ENCODE measurements at regions not wholly inside any gene's neighbourhood (a gene's known extent, or its start where the extent isn't known, plus 50 kb on each side); places are given as distances from the start of the nearest gene placed in this dataset.
"Not testable (repeated sequence)": the region's sequence is repeated elsewhere in the genome, so short reads cannot be mapped to it uniquely, and the experiment has no call there.

- no peaks in the 10 kb centered on the region for H3K9me3 ChIP-seq (ENCODE audit: low read depth)
Observed at GRCh38 chr2:41038408-41038807, 586.5 kb upstream of the SLC8A1 start.

GRCh38 chr2:41039750-41040149 is 587.9 kb upstream of the SLC8A1 start:
- not testable (repeated sequence) for H3K36me3 Mint-ChIP-seq; H3K36me3 ChIP-seq; H3K27me3 ChIP-seq; H3K9me3 ChIP-seq (ENCODE audit: low read depth); H2AFZ ChIP-seq (replicated peaks); H3K4me2 ChIP-seq; H3K4me1 Mint-ChIP-seq; H3K27me3 Mint-ChIP-seq (ENCODE audit: insufficient read depth, low read depth); H3K27ac ChIP-seq; H3K9me3 Mint-ChIP-seq; H3K4me3 Mint-ChIP-seq; H3K9ac ChIP-seq; H3K27ac Mint-ChIP-seq; H3K4me1 ChIP-seq; H3K4me3 ChIP-seq; H3K79me2 ChIP-seq (ENCODE audit: low read depth); H4K20me1 ChIP-seq (ENCODE audit: low read depth); H3F3A ChIP-seq (ENCODE audit: low read depth)
- DNase-seq (ENCODE audit: low spot score) = peak; percentile 2

More at GRCh38 chr2:41038408-41038807, 586.5 kb upstream of the SLC8A1 start:
- no peak overlapping the region for H3K27ac Mint-ChIP-seq
- Histone ChIP-seq H3K27me3 (no peaks in the 10 kb centered on the region), H4K20me1 (ENCODE audit: low read depth) (no peaks in the 10 kb centered on the region), H3K36me3 (no peaks in the 10 kb centered on the region), H3K79me2 (ENCODE audit: low read depth) (no peaks in the 10 kb centered on the region), H2AFZ (replicated peaks) (no peak overlapping the region), H3K9ac (no peak overlapping the region), H3K4me2 (no peak overlapping the region), H3F3A (ENCODE audit: low read depth) (no peaks in the 10 kb centered on the region), H3K27ac (no peak overlapping the region), H3K4me3 (no peak overlapping the region), H3K4me1 (no peaks in the 10 kb centered on the region)
- no peaks in the 10 kb centered on the region for H3K9me3 Mint-ChIP-seq
- H3K36me3 Mint-ChIP-seq = no peaks in the 10 kb centered on the region
- no peak overlapping the region for H3K4me3 Mint-ChIP-seq
- no peaks in the 10 kb centered on the region for H3K27me3 Mint-ChIP-seq (ENCODE audit: insufficient read depth, low read depth)
- DNase-seq (ENCODE audit: low spot score) = no peak
- no peaks in the 10 kb centered on the region for H3K4me1 Mint-ChIP-seq
- no peak for TF ChIP-seq EZH2 (IDR thresholded peaks at IDR 0.05)
- no peak for TF ChIP-seq EZH2phosphoT487 (IDR thresholded peaks at IDR 0.05)

GRCh38 chr2:41040782-41041520 is 589.1 kb upstream of the SLC8A1 start:
- Histone ChIP-seq H3K27ac (no peak overlapping the region), H3K36me3 (no peaks in the 10 kb centered on the region), H3K9me3 (ENCODE audit: low read depth) (no peaks in the 10 kb centered on the region), H3K4me3 (no peak overlapping the region), H3K79me2 (ENCODE audit: low read depth) (no peaks in the 10 kb centered on the region), H3F3A (ENCODE audit: low read depth) (no peaks in the 10 kb centered on the region), H3K4me2 (no peak overlapping the region), H3K4me1 (no peaks in the 10 kb centered on the region), H4K20me1 (ENCODE audit: low read depth) (no peaks in the 10 kb centered on the region), H3K9ac (no peak overlapping the region), H3K27me3 (no peaks in the 10 kb centered on the region), H2AFZ (replicated peaks) (no peak overlapping the region)
- no peak for DNase-seq (ENCODE audit: low spot score)
- Mint-ChIP-seq H3K9me3 (no peaks in the 10 kb centered on the region), H3K36me3 (no peaks in the 10 kb centered on the region), H3K4me1 (no peaks in the 10 kb centered on the region), H3K27ac (no peak overlapping the region), H3K27me3 (ENCODE audit: insufficient read depth, low read depth) (no peaks in the 10 kb centered on the region), H3K4me3 (no peak overlapping the region)
- no peak for TF ChIP-seq EZH2 (IDR thresholded peaks at IDR 0.05)
- no peak for TF ChIP-seq CTCF (IDR thresholded peaks at IDR 0.05)
- no peak for TF ChIP-seq EZH2phosphoT487 (IDR thresholded peaks at IDR 0.05)

GRCh38 chr2:41042343-41042742 is 590.5 kb upstream of the SLC8A1 start:
- Histone ChIP-seq H3K27me3 (no peaks in the 10 kb centered on the region), H3K79me2 (ENCODE audit: low read depth) (no peaks in the 10 kb centered on the region), H3K9me3 (ENCODE audit: low read depth) (no peaks in the 10 kb centered on the region), H3K4me3 (no peak overlapping the region), H3K4me2 (no peak overlapping the region), H3K4me1 (no peaks in the 10 kb centered on the region), H3K9ac (no peak overlapping the region), H4K20me1 (ENCODE audit: low read depth) (no peaks in the 10 kb centered on the region), H2AFZ (replicated peaks) (no peak overlapping the region), H3K27ac (no peak overlapping the region), H3F3A (ENCODE audit: low read depth) (no peaks in the 10 kb centered on the region), H3K36me3 (no peaks in the 10 kb centered on the region)
- no peaks in the 10 kb centered on the region for H3K36me3 Mint-ChIP-seq
- no peak for DNase-seq (ENCODE audit: low spot score)
- H3K27me3 Mint-ChIP-seq (ENCODE audit: insufficient read depth, low read depth) = no peaks in the 10 kb centered on the region
- no peak overlapping the region for H3K4me3 Mint-ChIP-seq
- H3K9me3 Mint-ChIP-seq = no peaks in the 10 kb centered on the region
- H3K27ac Mint-ChIP-seq = no peak overlapping the region
- no peaks in the 10 kb centered on the region for H3K4me1 Mint-ChIP-seq
- TF ChIP-seq EZH2 (IDR thresholded peaks at IDR 0.05) = no peak

GRCh38 chr2:41061356-41061755 is 609.5 kb upstream of the SLC8A1 start:
- no peaks in the 10 kb centered on the region for H3K36me3 Mint-ChIP-seq
- no peak overlapping the region for H3K27ac ChIP-seq
- H3K4me1 Mint-ChIP-seq = no peaks in the 10 kb centered on the region
- H3K27ac Mint-ChIP-seq = no peak overlapping the region
- H3K4me2 ChIP-seq = no peak overlapping the region
- no peaks in the 10 kb centered on the region for H3K27me3 Mint-ChIP-seq (ENCODE audit: insufficient read depth, low read depth)
- H3K79me2 ChIP-seq (ENCODE audit: low read depth) = no peaks in the 10 kb centered on the region
- no peaks in the 10 kb centered on the region for H3K36me3 ChIP-seq
- no peak overlapping the region for H3K4me3 Mint-ChIP-seq
- no peak for DNase-seq (ENCODE audit: low spot score)
- no peak overlapping the region for H3K9ac ChIP-seq
- no peaks in the 10 kb centered on the region for H3F3A ChIP-seq (ENCODE audit: low read depth)
- H3K9me3 ChIP-seq (ENCODE audit: low read depth) = no peaks in the 10 kb centered on the region
- H3K4me1 ChIP-seq = no peaks in the 10 kb centered on the region
- TF ChIP-seq CTCF (IDR thresholded peaks at IDR 0.05) (no peak), EZH2 (IDR thresholded peaks at IDR 0.05) (no peak), EZH2phosphoT487 (IDR thresholded peaks at IDR 0.05) (no peak)
- no peak overlapping the region for H3K4me3 ChIP-seq
- H2AFZ ChIP-seq (replicated peaks) = no peak overlapping the region
- no peaks in the 10 kb centered on the region for H3K9me3 Mint-ChIP-seq
- no peaks in the 10 kb centered on the region for H3K27me3 ChIP-seq
- no peaks in the 10 kb centered on the region for H4K20me1 ChIP-seq (ENCODE audit: low read depth)

Measured in neural progenitor cell (in vitro differentiated cells).